CD4-positive, alpha-beta T cell treated with Interleukin-1 beta for 1 hour (primary cell): ENCODE measurements at regions not wholly inside any gene's neighbourhood (a gene's known extent, or its start where the extent isn't known, plus 50 kb on each side); places are given as distances from the start of the nearest gene placed in this dataset.

Source experiments
- DNase-seq, 2 donors: peaks; one replicate each; pipeline ENCODE4 v3.0.0-alpha.2; 2020 to 2022

- DNase-seq = no peak
These were observed 484.0 kb upstream of the TGFBR2 start for GRCh38 chr3:30122359-30122758.

- no peak for DNase-seq
These were observed 483.2 kb upstream of the TGFBR2 start for GRCh38 chr3:30123224-30123623.

- no peak for DNase-seq
These were observed 482.6 kb upstream of the TGFBR2 start for GRCh38 chr3:30123755-30124154.

- no peak for DNase-seq
These were observed 481.7 kb upstream of the TGFBR2 start for GRCh38 chr3:30124435-30125370.

- DNase-seq = no peak
These were observed 476.6 kb upstream of the TGFBR2 start for GRCh38 chr3:30129765-30130164.

GRCh38 chr3:30130391-30130790 lies 476.0 kb upstream of the TGFBR2 start:
- DNase-seq = no peak

GRCh38 chr3:30131191-30131590 lies 475.2 kb upstream of the TGFBR2 start:
- DNase-seq = no peak

- no peak for DNase-seq
These were observed 471.2 kb upstream of the TGFBR2 start for GRCh38 chr3:30135190-30135589.

GRCh38 chr3:30139283-30139682 lies 467.1 kb upstream of the TGFBR2 start:
- DNase-seq = no peak

- DNase-seq = no peak
These were observed 465.9 kb upstream of the TGFBR2 start for GRCh38 chr3:30140356-30141075.

GRCh38 chr3:30141178-30141581 lies 465.2 kb upstream of the TGFBR2 start:
- no peak for DNase-seq

- no peak for DNase-seq
These were observed 464.5 kb upstream of the TGFBR2 start for GRCh38 chr3:30141927-30142326.

GRCh38 chr3:30142946-30143345 lies 463.5 kb upstream of the TGFBR2 start:
- no peak for DNase-seq

GRCh38 chr3:30145281-30145680 lies 461.1 kb upstream of the TGFBR2 start:
- no peak for DNase-seq

- no peak for DNase-seq
These were observed 459.4 kb upstream of the TGFBR2 start for GRCh38 chr3:30146978-30147377.

GRCh38 chr3:30154853-30155252 lies 451.5 kb upstream of the TGFBR2 start:
- no peak for DNase-seq

GRCh38 chr3:30155755-30156154 lies 450.6 kb upstream of the TGFBR2 start:
- DNase-seq = no peak

- no peak for DNase-seq
These were observed 449.6 kb upstream of the TGFBR2 start for GRCh38 chr3:30156586-30157498.

- peak in 1 of 2 donors; percentile 1 for DNase-seq
These were observed 445.0 kb upstream of the TGFBR2 start for GRCh38 chr3:30161375-30161774.

- no peak for DNase-seq
These were observed 443.8 kb upstream of the TGFBR2 start for GRCh38 chr3:30162579-30162978.

GRCh38 chr3:30166535-30166934 lies 439.9 kb upstream of the TGFBR2 start:
- no peak for DNase-seq

- DNase-seq = no peak
These were observed 438.8 kb upstream of the TGFBR2 start for GRCh38 chr3:30167541-30168011.

- DNase-seq = no peak
These were observed 436.9 kb upstream of the TGFBR2 start for GRCh38 chr3:30169487-30169886.
